Astrocyte of the spinal cord (primary cell): ENCODE measurements at regions not wholly inside any gene's neighbourhood (a gene's known extent, or its start where the extent isn't known, plus 50 kb on each side); places are given as distances from the start of the nearest gene placed in this dataset.

Source experiments
- DNase-seq: peaks from one replicate; pipeline ENCODE4 v3.0.0; 2011; ENCODE audit warnings: low read depth, low spot score
- H3K4me3 ChIP-seq: 2 replicates; pipeline ENCODE4 v1.5.1; 2011; ENCODE audit warnings: low read depth, mild to moderate bottlenecking, low read length, moderate library complexity
- CTCF ChIP-seq: IDR thresholded peaks from 2 replicates; pipeline ENCODE4 v1.5.1; 2012; ENCODE audit warnings: low read depth, mild to moderate bottlenecking, low read length, inconsistent platforms
- in situ Hi-C: cut with HindIII; loops from 2 replicates; pipeline ENCODE4 v1.10.0; 2017; ENCODE audit warnings: low sequenced_read_pairs

- in situ Hi-C loops: no loop called here
- H3K4me3 ChIP-seq: no peak overlapping the region
- no peak for TF ChIP-seq CTCF
Measured at GRCh38 chr2:156190517-156190916, 142.0 kb downstream of the NR4A2 start.

GRCh38 chr2:156189584-156189983, 142.9 kb downstream of the NR4A2 start:
- no peak for TF ChIP-seq CTCF
- in situ Hi-C loops: no loop called here
- H3K4me3 ChIP-seq: no peak overlapping the region
- no peak for DNase-seq

More at GRCh38 chr2:156190517-156190916, 142.0 kb downstream of the NR4A2 start:
- no peak for DNase-seq

- in situ Hi-C loops: no loop called here
- no peak for DNase-seq
- TF ChIP-seq CTCF: no peak
Measured at GRCh38 chr2:156189143-156189542, 143.4 kb downstream of the NR4A2 start.

DNA sequence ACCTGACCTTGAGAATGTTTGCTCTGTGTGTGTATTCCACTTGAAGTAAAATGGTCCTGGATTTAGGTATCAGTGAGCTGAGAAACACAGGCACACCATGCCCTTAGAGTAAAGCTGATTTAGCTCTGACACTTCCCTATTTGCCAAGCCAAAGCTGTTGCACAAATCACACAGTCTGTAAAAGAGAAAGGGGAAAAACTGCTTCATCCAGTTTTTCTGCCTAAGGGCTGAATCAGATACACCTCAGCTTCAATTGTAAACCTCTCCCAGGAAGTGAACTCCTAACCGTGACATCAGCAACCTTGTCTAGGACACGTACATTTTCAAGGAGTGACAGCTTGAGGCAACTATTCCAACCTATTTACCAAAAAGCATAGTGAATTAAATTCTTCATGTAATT, 150.4 kb downstream of the NR4A2 start:
- in situ Hi-C loops: no loop called here
- no peak for DNase-seq

More at GRCh38 chr2:156189143-156189542, 143.4 kb downstream of the NR4A2 start:
- no peak overlapping the region for H3K4me3 ChIP-seq

GRCh38 chr2:156181208-156181607, 151.3 kb downstream of the NR4A2 start:
- no peak for DNase-seq
- no peak overlapping the region for H3K4me3 ChIP-seq
- in situ Hi-C loops: no loop called here
- no peak for TF ChIP-seq CTCF

More for the DNA sequence above, 150.4 kb downstream of the NR4A2 start:
- TF ChIP-seq CTCF: no peak
- no peak overlapping the region for H3K4me3 ChIP-seq

GRCh38 chr2:156177654-156178053, 154.9 kb downstream of the NR4A2 start:
- no peak overlapping the region for H3K4me3 ChIP-seq
- no peak for DNase-seq
- in situ Hi-C loops: no loop called here
- no peak for TF ChIP-seq CTCF

DNA sequence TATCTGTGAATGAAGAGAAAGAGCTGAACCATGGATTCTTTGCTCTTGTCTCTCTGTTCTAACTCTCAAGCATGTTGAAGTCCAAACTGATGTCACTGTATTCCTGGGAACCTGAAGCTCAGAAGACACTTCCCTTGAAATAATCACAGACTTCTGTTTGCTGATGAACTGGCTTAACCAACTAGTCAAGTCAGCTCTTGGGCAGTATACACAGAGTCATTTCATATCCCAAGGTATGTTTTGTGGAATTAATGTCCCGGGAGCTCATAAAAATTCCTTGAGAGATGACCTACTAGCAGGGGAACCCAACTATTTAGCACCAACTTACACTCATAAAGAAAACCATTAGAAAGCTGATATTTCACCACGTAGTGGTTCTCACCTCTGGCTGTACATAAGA, 156.6 kb downstream of the NR4A2 start:
- no peak for DNase-seq
- H3K4me3 ChIP-seq: no peak overlapping the region
- in situ Hi-C loops: no loop called here
- no peak for TF ChIP-seq CTCF
